NB4 (cell line): ENCODE measurements at regions not wholly inside any gene's neighbourhood (a gene's known extent, or its start where the extent isn't known, plus 50 kb on each side); places are given as distances from the start of the nearest gene placed in this dataset.

Source experiments
- DNase-seq: peaks from one replicate; pipeline ENCODE4 v3.0.0; 2010; ENCODE audit warnings: low read depth
- H3K4me3 ChIP-seq: one replicate; pipeline ENCODE4 v1.5.1; 2011; ENCODE audit warnings: mild to moderate bottlenecking, low read depth, low read length, moderate library complexity
- MYC ChIP-seq: IDR thresholded peaks from 2 replicates; pipeline ENCODE4 v1.6.1; 2011; ENCODE audit warnings: low read depth, low read length
- POLR2A ChIP-seq: IDR thresholded peaks from 2 replicates; pipeline ENCODE4 v1.6.1; 2011; ENCODE audit warnings: mild to moderate bottlenecking; ENCODE audit not compliant: insufficient read length; ENCODE audit errors: extremely low read depth
- TF ChIP-seq, protein P1 (sequence below): IDR thresholded peaks from one replicate; pipeline ENCODE4 v1.5.1; 2012; ENCODE audit warnings: low read depth, low read length
- TF ChIP-seq, protein P2 (sequence below): IDR thresholded peaks from 2 replicates; pipeline ENCODE4 v1.6.1; 2011; ENCODE audit warnings: low read depth, low read length

DNA sequence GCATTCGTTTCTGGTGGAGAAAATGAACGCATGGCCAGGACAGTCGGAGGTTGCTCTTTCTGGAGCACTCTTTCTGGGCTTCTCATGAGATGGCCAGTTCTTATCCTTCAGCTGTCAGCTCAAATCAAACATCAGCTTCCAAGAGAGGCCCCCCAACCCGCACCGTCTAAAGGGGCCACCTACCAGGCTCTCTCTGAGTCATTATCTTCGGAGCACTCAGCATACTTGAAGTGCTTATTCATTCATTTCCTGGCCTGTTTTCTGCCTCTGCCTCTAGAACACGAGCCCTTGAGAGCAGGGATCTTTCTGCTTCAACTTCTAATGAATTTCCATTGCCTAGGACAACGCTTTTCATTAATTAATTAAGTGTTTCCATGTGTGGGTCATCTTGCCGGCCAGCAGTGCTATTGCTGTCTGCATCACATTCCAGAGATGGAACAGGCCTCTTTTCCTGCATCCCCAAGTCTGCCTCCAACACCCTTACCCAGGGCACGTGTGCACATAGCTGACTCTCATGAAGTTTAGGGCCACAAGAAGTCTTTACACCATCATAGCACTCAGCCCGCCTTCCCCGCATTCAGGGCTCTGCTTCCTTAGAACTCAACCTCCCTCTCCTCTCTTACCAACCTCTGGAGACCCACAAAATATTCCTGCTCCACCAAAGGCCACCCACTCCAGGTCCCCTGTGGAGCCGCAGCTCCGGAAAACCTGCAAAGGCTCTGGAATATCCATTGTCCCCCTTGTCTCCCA is 52.1 kb upstream of the LAPTM5 start:
- TF ChIP-seq POLR2A: no peak
- TF ChIP-seq, protein P1, sequence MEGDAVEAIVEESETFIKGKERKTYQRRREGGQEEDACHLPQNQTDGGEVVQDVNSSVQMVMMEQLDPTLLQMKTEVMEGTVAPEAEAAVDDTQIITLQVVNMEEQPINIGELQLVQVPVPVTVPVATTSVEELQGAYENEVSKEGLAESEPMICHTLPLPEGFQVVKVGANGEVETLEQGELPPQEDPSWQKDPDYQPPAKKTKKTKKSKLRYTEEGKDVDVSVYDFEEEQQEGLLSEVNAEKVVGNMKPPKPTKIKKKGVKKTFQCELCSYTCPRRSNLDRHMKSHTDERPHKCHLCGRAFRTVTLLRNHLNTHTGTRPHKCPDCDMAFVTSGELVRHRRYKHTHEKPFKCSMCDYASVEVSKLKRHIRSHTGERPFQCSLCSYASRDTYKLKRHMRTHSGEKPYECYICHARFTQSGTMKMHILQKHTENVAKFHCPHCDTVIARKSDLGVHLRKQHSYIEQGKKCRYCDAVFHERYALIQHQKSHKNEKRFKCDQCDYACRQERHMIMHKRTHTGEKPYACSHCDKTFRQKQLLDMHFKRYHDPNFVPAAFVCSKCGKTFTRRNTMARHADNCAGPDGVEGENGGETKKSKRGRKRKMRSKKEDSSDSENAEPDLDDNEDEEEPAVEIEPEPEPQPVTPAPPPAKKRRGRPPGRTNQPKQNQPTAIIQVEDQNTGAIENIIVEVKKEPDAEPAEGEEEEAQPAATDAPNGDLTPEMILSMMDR: no peak
- no peak overlapping the region for H3K4me3 ChIP-seq
- no peak for DNase-seq

DNA sequence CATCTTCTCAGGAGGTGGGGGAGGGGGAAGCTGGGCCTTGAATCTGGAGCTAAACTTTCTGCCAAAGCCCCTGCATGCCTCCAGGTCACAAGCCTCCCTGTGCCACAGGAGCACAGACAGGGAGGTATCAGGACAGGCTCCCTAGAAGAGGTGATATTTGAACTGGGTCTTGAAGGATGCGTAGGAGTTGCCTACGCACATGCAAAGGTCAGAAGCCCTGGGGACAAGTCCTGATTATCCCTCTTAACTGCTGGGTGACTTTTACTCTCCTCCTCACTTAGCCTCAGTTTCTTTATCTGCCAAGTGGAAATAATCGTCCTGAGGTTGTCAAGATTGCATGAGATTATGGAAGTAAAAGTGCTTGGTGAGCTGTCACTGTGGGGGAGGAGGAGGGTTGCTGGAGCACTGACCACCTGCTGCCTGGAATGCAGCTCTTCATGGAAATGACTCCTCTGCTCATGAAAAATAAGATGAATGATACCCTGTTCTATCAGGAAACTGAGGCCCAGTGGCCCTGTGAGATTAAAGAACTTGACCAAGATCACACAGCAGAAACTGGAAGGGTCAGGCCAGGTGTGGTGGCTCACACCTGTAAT is 50.6 kb upstream of the LAPTM5 start:
- DNase-seq: no peak
- TF ChIP-seq, protein P1: no peak
- TF ChIP-seq MYC (no peak), POLR2A (no peak)
- TF ChIP-seq, protein P2, sequence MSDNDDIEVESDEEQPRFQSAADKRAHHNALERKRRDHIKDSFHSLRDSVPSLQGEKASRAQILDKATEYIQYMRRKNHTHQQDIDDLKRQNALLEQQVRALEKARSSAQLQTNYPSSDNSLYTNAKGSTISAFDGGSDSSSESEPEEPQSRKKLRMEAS: no peak
- no peak overlapping the region for H3K4me3 ChIP-seq

DNA sequence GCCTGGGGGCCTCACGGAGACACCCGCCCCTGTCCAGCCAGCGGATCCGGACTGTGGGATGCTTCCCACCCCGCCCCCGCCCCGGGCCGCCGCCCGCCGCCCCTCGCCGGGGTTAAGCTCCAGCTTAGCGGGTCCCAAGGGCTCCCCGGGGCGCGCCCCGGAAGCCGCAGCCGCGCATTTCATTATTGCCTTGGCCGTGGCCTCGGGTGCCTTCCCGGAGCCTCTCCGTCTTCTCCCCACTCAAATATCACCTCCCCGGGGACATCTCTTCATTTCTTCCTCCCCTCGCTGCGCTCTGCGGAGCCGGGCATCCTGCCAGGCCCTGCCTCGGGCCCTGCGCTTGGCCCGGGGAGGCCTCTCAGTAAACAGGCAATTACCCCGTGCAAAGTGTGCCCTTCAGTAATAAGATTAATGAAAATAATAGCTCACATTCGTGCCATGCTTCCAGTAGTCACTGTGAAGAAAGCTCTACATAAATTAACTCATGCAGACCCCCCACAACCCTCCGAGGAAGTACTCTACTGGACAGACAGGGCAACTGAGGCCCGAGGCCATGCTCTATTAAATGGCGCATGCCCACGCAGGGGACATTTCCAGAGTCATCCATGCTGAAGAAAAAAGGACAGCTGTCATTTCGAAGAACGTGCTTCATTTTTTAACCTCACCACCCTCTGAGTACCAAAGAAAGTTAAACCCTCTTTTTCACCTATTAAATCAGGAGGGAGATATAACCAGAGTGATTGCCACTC is 49.9 kb upstream of the LAPTM5 start:
- TF ChIP-seq MYC (no peak), POLR2A (no peak)
- TF ChIP-seq, protein P1: no peak
- TF ChIP-seq, protein P2: no peak
- no peak overlapping the region for H3K4me3 ChIP-seq
- peak; percentile 70 for DNase-seq
